Lower leg skin (tissue), 4 donors: ENCODE measurements at regions not wholly inside any gene's neighbourhood (a gene's known extent, or its start where the extent isn't known, plus 50 kb on each side); places are given as distances from the start of the nearest gene placed in this dataset.

Experiments
- DNase-seq, 2 donors: peaks; one replicate each; pipeline ENCODE4 v3.0.0-alpha.2; 2019; ENCODE audit warnings: low spot score in 2 of 2
- H3K4me3 ChIP-seq: fragments of 200-600 bp; sonication (generic); 2 replicates; pipeline ENCODE4 v1.5.1; 2017; ENCODE audit warnings: mild to moderate bottlenecking, low read depth; ENCODE audit not compliant: poor library complexity, severe bottlenecking
- POLR2A ChIP-seq, 2 donors: fragments of 450-650 bp; IDR thresholded peaks; one replicate each; pipeline ENCODE4 v1.6.1; 2016 to 2017; ENCODE audit warnings: antibody characterized with exemption in 2 of 2, mild to moderate bottlenecking in 1 of 2, moderate library complexity in 1 of 2
- WGBS, 2 donors: methylation state at CpG; one replicate each; pipeline ENCODE4 v1.1.5; 2018; 5-methylcytosine and 5-hydroxymethylcytosine counted together
- intact Hi-C: fragments of 100-400 bp; cut with DNase I; formaldehyde crosslinking; loops from one replicate; pipeline ENCODE4 v1.15.0; 2023; ENCODE audit warnings: low total_unique reads
- TF ChIP-seq, protein P1 (sequence below), 3 donors: fragments of 450-650 bp; IDR thresholded peaks; one replicate each; pipeline ENCODE4 v1.5.1; 2016; ENCODE audit warnings: antibody characterized with exemption in 3 of 3, mild to moderate bottlenecking in 3 of 3, moderate library complexity in 2 of 3

DNA sequence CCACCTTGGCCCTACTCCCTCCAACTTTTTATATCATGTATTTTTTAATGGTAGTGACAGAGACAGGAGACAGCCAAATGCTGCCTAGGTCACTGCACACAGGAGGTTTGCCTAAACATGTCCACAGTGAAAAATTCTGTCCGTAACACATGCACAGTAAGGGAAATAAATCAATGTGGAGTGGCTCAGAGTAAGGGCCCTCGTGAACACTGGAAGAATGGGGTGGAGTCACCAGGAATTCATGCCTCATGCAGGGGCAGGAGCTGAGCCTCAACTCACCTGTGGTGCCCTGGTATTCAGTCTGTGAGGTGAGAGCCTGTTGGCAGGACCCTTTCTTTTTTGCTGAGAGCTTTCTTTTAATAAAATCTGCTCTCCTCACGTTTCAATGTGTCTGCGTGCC, 289.1 kb downstream of the TGFB2 start:
- intact Hi-C loops = no loop called here
- 48 to 72% methylated on average over 4 of the region's 4 CpGs for WGBS, 2 donors

DNA sequence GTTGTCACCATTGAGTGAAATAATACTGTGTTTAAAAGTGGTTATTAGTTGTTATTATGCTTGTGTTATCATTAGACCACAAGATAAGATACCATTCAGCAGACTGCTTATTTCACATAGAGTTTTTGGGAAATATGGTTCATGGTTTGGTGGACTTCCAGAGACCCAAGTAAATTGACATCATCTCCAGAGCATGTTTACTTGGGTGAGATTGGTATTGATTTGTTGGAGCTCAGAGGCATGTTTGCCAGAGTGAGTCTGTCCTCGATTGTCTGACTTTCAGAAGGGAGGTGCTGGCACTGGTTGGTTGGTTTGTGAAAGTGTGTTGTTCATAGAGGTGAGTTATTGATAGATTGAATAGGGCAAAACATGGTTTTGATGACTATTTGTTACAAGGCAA, 291.4 kb downstream of the TGFB2 start:
- intact Hi-C loops = no loop called here
- TF ChIP-seq, protein P1, sequence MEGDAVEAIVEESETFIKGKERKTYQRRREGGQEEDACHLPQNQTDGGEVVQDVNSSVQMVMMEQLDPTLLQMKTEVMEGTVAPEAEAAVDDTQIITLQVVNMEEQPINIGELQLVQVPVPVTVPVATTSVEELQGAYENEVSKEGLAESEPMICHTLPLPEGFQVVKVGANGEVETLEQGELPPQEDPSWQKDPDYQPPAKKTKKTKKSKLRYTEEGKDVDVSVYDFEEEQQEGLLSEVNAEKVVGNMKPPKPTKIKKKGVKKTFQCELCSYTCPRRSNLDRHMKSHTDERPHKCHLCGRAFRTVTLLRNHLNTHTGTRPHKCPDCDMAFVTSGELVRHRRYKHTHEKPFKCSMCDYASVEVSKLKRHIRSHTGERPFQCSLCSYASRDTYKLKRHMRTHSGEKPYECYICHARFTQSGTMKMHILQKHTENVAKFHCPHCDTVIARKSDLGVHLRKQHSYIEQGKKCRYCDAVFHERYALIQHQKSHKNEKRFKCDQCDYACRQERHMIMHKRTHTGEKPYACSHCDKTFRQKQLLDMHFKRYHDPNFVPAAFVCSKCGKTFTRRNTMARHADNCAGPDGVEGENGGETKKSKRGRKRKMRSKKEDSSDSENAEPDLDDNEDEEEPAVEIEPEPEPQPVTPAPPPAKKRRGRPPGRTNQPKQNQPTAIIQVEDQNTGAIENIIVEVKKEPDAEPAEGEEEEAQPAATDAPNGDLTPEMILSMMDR (IDR thresholded peaks at IDR 0.05) = no peak
- TF ChIP-seq POLR2A (IDR thresholded peaks at IDR 0.05) = no peak
- H3K4me3 ChIP-seq = no peak overlapping the region
- no peak for DNase-seq
- 78 to 83% methylated on average over 1 of the region's 1 CpG for WGBS, 2 donors

More for the DNA sequence above, 289.1 kb downstream of the TGFB2 start:
- no peak for TF ChIP-seq POLR2A (IDR thresholded peaks at IDR 0.05)
- TF ChIP-seq, protein P1 (IDR thresholded peaks at IDR 0.05) = no peak
- H3K4me3 ChIP-seq = no peak overlapping the region
- no peak for DNase-seq

DNA sequence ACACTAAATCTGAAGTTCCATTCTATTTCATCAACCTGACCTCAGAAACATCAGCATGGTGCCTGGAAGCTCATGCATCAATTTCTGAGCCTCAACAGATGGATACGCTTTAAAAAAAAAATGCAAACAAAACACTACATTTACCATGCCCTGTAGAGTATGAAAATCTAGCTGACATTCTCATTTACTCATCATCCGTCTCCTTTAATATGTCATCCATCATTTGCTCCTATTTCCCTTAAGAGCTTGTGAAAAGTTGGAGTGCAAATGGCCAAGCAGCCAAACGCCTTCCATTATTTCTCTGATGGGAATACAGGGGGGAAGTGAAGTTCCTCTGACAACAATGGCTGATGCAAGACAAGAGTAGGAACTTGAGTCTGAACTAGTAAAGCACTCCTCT, 295.0 kb downstream of the TGFB2 start:
- TF ChIP-seq POLR2A (IDR thresholded peaks at IDR 0.05) = no peak
- TF ChIP-seq, protein P1 (IDR thresholded peaks at IDR 0.05) = no peak
- 87 to 89% methylated on average over 3 of the region's 3 CpGs for WGBS, 2 donors
- H3K4me3 ChIP-seq = no peak overlapping the region
- DNase-seq = no peak
- intact Hi-C loops = no loop called here

DNA sequence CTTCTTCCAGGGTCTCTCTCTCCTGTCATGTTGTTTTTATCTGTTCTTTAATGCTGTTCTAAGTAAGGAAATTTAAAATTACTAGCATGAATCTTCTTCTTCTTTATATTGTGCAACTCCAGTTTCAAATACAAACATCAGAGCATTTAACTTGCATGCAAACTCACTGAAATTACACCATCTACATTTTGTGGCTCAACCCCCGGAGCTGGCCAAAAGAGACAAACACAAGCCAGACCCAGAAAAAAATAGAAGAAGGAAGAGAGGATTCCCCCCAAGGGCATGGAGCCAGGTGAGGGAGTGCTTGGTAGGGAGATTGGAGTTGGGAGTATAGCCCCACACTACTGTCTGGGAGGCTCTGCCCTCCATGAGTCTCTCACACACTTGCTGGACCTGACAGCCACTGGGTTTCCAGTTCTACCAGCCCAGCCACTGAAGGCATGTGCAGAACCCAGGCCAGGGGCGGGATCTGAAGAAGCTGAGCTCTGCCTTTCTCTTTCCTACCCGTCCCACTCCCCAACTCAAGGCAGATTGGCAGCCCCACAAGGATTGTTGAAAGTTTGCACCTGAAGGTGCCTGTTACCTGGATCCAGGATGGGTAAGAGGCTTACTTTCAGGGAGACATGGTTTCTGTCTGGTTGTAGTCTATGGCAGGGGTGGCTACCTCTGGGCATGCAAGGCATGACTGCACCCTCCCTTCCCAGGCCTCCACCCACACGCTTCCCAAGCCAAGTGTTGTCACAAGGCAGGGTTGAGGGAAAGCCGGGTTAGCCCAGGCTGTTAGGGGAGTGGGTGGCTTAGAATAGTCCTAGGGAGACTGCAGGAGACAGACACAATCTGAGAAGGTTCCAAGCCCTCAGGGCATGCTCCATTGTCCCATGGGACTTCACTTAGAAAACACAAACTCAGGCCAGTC, 297.2 kb downstream of the TGFB2 start:
- TF ChIP-seq, protein P1 (IDR thresholded peaks at IDR 0.05) = no peak
- no peak for TF ChIP-seq POLR2A (IDR thresholded peaks at IDR 0.05)

DNA sequence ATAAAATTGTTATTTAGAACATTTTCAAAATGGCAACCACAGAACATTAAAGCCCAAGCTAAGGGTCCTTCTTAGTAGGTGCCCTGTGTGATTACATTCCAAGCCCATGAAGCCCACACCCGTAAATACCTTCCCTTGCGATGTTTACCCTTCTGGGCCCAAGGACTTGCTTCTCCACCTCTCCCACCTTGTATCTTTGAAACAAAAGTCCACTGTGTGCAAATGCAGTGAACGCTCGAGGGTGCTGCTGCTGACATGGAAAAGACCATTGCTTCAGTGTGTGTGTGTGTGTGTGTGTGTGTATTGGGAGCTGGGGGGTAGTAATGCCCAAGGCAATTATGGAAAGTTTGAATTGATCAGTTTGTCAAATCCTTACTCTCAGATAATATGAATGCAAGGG, 298.1 kb downstream of the TGFB2 start:
- intact Hi-C loops = no loop called here
- DNase-seq = no peak
- TF ChIP-seq, protein P1 (IDR thresholded peaks at IDR 0.05) = no peak
- no peak for TF ChIP-seq POLR2A (IDR thresholded peaks at IDR 0.05)
- no peak overlapping the region for H3K4me3 ChIP-seq
- 92 to 93% methylated on average over 3 to 4 of the region's 4 CpGs for WGBS, 2 donors

More for the DNA sequence above, 297.2 kb downstream of the TGFB2 start:
- H3K4me3 ChIP-seq = no peak overlapping the region
- intact Hi-C loops = no loop called here
- WGBS, 2 donors = 71 to 72% methylated on average over 5 of the region's 5 CpGs
- no peak for DNase-seq
